Type B pancreatic cell (in vitro differentiated cells): ENCODE measurements at regions not wholly inside any gene's neighbourhood (a gene's known extent, or its start where the extent isn't known, plus 50 kb on each side); places are given as distances from the start of the nearest gene placed in this dataset.

Experiments
- DNase-seq: peaks from one replicate; pipeline ENCODE4 v3.0.0; 2021; ENCODE audit warnings: mixed read lengths; ENCODE audit not compliant: unreplicated experiment; ENCODE audit errors: extremely low spot score
- H3K27ac Mint-ChIP-seq: 2 replicates; pipeline ENCODE4 v1.8.0; 2021; ENCODE audit warnings: mild to moderate bottlenecking, mixed read lengths
- H3K27me3 Mint-ChIP-seq: 2 replicates; pipeline ENCODE4 v1.8.0; 2021; ENCODE audit warnings: mixed read lengths
- H3K36me3 Mint-ChIP-seq: 2 replicates; pipeline ENCODE4 v1.8.0; 2021; ENCODE audit warnings: mixed read lengths
- H3K4me1 Mint-ChIP-seq: one replicate; pipeline ENCODE4 v1.8.0; 2021; ENCODE audit warnings: mixed read lengths; ENCODE audit not compliant: unreplicated experiment
- H3K4me3 Mint-ChIP-seq: 2 replicates; pipeline ENCODE4 v1.8.0; 2021; ENCODE audit warnings: mild to moderate bottlenecking, mixed read lengths
- H3K9me3 Mint-ChIP-seq: 2 replicates; pipeline ENCODE4 v1.8.0; 2021; ENCODE audit warnings: mixed read lengths
- CTCF ChIP-seq: fragments of 200-600 bp; sonication (generic); conservative IDR thresholded peaks from 2 replicates; pipeline ENCODE4 v1.5.0; 2021; ENCODE audit warnings: antibody characterized with exemption, mild to moderate bottlenecking

DNA sequence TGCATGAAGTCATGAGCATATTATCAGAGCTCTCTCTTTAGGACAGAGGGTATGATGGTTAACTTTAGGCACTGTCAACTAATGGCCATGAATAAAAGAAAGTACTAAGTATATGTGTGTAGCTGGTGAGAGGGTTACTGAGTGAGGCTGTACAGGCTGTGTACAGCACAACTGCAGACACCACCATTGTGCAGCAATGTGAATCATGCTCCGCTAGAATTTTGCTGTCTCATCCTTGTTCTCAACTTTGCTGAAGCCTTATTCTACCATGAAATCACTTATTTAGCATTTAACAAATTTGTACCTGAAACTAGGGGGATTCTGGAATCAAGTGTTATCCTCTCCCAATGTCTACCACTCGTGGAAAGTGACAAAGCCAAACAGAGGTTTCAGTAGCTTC, 414.9 kb downstream of the PLCL1 start:
- Mint-ChIP-seq H3K4me1 (no peaks in the 10 kb centered on the region), H3K27ac (no peak overlapping the region), H3K9me3 (no peaks in the 10 kb centered on the region), H3K36me3 (no peaks in the 10 kb centered on the region), H3K27me3 (no peaks in the 10 kb centered on the region), H3K4me3 (no peak overlapping the region)
- no peak for DNase-seq
- TF ChIP-seq CTCF: no peak

DNA sequence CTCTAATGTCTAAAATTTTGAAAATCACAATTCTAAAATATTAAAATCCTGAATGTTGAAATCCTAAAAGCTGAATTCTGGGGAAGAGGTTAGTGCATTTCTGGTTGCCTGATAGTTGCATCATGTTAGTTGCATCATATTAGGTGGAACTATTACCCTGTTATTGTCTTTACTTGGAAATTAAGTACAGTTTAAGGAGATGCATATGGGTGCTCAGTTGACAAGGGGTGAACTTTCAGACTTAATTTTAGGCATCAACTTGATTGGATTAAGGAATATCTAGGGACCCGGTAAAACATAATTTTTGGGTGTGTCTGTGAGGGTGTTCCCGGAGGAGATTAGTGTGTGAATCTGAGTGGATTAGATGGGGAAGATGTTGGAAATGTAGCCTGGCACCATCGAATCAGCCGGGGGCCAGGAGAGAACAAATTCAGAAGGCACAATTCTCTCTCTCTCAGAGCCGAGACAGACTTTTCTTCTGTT, 409.8 kb downstream of the PLCL1 start:
- H3K27me3 Mint-ChIP-seq: no peaks in the 10 kb centered on the region
- H3K4me1 Mint-ChIP-seq: no peaks in the 10 kb centered on the region
- H3K4me3 Mint-ChIP-seq: no peak overlapping the region
- no peaks in the 10 kb centered on the region for H3K9me3 Mint-ChIP-seq
- H3K36me3 Mint-ChIP-seq: no peaks in the 10 kb centered on the region
- no peak overlapping the region for H3K27ac Mint-ChIP-seq
- no peak for TF ChIP-seq CTCF
- no peak for DNase-seq

DNA sequence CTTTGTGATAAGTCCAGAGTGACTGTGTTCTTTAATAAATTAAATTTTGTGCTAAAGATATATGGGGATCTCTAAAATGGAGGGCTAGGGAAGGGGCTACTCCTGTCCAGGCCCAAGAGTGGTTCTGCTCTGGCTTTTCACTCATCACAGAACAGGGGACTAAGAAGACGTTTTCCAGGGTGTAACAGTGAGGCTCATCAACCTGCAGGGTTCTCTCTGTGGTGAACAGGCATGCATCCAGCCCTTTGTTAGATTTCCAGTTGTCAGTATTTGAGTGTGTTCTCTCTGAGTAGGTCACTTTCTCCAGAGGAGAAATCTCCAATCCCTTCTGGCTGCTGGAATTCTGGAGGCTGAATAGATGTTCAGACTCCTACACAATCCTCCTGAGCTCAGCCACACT, 408.9 kb downstream of the PLCL1 start:
- Mint-ChIP-seq H3K9me3 (no peaks in the 10 kb centered on the region), H3K36me3 (no peaks in the 10 kb centered on the region), H3K4me1 (no peaks in the 10 kb centered on the region), H3K27ac (no peak overlapping the region), H3K4me3 (no peak overlapping the region), H3K27me3 (no peaks in the 10 kb centered on the region)
- no peak for DNase-seq
- TF ChIP-seq CTCF: no peak

- Mint-ChIP-seq H3K27me3 (no peaks in the 10 kb centered on the region), H3K4me3 (no peak overlapping the region), H3K4me1 (no peaks in the 10 kb centered on the region), H3K36me3 (no peaks in the 10 kb centered on the region), H3K9me3 (no peaks in the 10 kb centered on the region), H3K27ac (no peak overlapping the region)
- DNase-seq: no peak
- no peak for TF ChIP-seq CTCF
Measured at GRCh38 chr2:198211706-198212105, 407.3 kb downstream of the PLCL1 start.

DNA sequence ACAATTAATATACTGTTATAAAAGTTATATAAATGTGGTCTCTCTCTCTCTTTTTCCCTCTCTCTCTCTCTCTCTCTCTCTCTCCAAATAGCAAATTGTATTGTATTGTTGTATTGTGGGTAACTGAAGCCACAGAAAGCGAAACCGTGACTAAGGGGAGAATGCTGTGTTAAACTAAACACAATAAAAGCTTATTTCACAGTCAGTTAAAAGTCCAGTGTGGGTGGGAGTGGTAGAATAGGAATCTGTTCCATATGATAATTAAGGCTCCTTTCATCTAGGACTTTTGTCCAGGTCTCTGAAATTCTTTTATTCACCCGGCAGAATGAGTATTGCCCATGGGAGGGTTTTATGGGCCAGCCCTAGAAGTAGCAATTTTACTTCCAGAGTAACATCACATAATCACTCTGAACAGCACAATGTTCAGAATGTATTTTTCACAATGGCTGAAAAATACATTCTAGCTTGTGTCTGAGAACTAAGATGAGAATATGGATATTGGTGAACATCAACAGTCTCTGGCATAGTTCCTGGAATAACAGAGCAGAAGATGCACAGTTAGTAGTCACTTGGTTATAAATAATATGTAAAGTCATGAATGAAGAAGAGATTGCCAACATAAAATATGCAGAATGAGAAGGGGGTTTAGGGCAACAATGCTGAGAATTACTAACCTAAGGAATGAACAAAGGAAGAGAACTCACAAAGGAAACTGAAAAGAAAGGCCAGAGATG, 399.1 kb downstream of the PLCL1 start:
- no peak for DNase-seq
- no peaks in the 10 kb centered on the region for H3K9me3 Mint-ChIP-seq
- H3K4me3 Mint-ChIP-seq: no peak overlapping the region
- H3K27ac Mint-ChIP-seq: no peak overlapping the region
- H3K36me3 Mint-ChIP-seq: no peaks in the 10 kb centered on the region
- no peaks in the 10 kb centered on the region for H3K4me1 Mint-ChIP-seq
- no peak for TF ChIP-seq CTCF
- H3K27me3 Mint-ChIP-seq: peaks cover 8% of the 10 kb centered on the region
